ENCODE measurements at regions not wholly inside any gene's neighbourhood (a gene's known extent, or its start where the extent isn't known, plus 50 kb on each side); places are given as distances from the start of the nearest gene placed in this dataset.

DNA sequence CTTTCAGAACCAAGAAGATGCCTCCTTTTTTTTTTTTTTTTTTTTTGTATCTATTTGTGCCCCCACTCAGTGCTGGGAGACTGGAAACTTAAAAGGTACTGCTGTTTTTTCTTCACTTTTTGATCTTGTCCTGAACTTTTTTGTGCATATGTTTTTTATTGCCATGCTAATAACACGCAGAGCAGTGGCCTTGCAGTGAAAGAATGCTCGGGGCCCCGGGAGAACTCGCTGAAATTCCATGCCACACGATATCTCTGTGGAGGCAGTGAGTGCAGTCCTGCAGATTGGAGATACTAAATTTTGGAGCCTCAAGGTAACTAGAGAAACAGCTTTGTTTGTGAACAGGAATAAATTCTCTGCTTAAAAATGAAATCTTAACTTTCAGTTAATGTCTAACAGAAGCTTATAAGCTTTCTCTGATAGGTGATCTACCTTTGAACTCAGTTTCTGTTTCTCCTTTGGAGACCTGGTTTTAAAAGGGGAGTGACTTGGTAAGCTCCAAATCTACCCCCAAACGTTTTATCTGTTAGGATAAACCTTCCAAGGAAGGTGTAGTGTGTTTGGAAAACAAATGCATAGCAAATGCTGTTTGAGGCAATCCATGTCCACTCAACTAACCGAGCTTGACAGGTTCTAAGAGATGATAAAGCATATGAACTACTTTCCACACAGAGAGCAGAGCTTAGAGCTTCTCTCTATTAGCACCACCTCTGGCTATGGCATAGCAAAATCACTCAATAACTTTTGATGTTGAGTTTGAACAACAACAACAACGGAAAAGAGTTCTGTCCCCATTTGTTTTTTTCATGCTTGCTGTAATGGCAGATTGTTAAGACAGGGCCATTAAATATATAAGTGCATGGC lies 113.7 kb upstream of the PLXNA2 start:
- no peak for DNase-seq (ENCODE audit: low read depth)
- H3K4me3 ChIP-seq (ENCODE audit: low read depth, low read length) = no peak overlapping the region
- in situ Hi-C loops (cut with HindIII; ENCODE audit: low sequenced_read_pairs) = no loop called here
- TF ChIP-seq, protein P1, sequence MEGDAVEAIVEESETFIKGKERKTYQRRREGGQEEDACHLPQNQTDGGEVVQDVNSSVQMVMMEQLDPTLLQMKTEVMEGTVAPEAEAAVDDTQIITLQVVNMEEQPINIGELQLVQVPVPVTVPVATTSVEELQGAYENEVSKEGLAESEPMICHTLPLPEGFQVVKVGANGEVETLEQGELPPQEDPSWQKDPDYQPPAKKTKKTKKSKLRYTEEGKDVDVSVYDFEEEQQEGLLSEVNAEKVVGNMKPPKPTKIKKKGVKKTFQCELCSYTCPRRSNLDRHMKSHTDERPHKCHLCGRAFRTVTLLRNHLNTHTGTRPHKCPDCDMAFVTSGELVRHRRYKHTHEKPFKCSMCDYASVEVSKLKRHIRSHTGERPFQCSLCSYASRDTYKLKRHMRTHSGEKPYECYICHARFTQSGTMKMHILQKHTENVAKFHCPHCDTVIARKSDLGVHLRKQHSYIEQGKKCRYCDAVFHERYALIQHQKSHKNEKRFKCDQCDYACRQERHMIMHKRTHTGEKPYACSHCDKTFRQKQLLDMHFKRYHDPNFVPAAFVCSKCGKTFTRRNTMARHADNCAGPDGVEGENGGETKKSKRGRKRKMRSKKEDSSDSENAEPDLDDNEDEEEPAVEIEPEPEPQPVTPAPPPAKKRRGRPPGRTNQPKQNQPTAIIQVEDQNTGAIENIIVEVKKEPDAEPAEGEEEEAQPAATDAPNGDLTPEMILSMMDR (IDR thresholded peaks at IDR 0.05; ENCODE audit: low read depth, low read length, missing control alignments) = no peak

DNA sequence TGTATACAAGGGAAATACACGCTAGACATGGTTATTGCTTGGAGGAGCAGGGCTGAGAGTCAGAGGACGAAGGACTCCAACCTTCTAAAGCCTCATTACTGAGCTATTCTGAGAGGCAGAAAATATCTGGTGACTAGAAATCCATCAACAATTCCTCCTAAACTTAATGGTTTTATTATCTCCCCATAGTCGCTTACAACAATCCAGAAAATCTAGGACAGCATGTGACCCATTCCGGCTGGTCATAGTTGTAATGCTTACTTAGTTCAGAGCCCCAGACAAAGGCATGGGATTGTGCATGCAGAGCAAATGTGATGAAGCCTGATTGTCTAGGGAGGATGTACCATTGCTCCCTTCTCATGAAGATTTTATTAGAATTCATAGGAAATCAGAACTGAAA lies 114.5 kb upstream of the PLXNA2 start:
- in situ Hi-C loops (cut with HindIII; ENCODE audit: low sequenced_read_pairs) = no loop called here
- TF ChIP-seq, protein P1 (IDR thresholded peaks at IDR 0.05; ENCODE audit: low read depth, low read length, missing control alignments) = no peak
- no peak overlapping the region for H3K4me3 ChIP-seq (ENCODE audit: low read depth, low read length)
- no peak for DNase-seq (ENCODE audit: low read depth)

DNA sequence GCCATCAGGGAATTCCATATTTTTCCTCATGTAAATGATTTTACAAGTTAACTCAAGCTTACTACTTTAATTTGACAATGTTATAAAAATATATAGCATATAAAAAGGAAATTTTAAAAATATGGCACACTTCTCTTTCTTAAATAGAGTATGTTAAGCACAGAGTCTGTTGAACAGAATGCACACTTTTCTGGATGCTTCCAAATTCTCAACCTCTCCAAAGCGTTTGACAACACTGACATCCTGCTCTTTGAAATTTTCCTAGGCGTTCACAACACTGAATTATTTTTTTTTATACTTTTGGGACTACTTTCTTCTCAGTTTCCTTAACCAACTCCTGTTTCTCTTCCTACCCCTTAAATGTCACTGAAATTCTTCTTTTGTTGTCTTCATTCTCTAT lies 117.8 kb upstream of the PLXNA2 start:
- no peak for DNase-seq (ENCODE audit: low read depth)
- TF ChIP-seq, protein P1 (IDR thresholded peaks at IDR 0.05; ENCODE audit: low read depth, low read length, missing control alignments) = no peak
- in situ Hi-C loops (cut with HindIII; ENCODE audit: low sequenced_read_pairs) = no loop called here

DNA sequence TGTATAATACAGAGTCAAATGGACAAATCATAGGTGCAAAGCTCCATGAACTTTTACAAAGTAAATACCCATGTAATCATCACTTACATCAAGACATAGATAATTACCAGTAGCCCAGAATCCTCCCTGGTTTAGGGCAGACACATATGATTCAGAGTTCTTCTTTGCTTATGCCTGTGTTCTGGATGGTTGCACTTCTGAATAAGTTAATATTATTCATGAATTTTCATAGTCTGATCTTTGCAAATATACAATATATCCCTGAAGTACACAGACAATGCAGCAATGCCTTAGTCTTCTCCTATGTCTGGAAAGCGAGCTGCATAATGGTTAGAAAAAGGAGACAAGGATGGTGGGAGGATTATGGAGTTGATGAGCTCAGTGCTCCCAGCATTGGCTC lies 122.4 kb upstream of the PLXNA2 start:
- DNase-seq (ENCODE audit: low read depth) = no peak
- in situ Hi-C loops (cut with HindIII; ENCODE audit: low sequenced_read_pairs) = no loop called here
- TF ChIP-seq, protein P1 (IDR thresholded peaks at IDR 0.05; ENCODE audit: low read depth, low read length, missing control alignments) = no peak
- no peak overlapping the region for H3K4me3 ChIP-seq (ENCODE audit: low read depth, low read length)

More for the DNA sequence above, 117.8 kb upstream of the PLXNA2 start:
- H3K4me3 ChIP-seq (ENCODE audit: low read depth, low read length) = no peak overlapping the region

DNA sequence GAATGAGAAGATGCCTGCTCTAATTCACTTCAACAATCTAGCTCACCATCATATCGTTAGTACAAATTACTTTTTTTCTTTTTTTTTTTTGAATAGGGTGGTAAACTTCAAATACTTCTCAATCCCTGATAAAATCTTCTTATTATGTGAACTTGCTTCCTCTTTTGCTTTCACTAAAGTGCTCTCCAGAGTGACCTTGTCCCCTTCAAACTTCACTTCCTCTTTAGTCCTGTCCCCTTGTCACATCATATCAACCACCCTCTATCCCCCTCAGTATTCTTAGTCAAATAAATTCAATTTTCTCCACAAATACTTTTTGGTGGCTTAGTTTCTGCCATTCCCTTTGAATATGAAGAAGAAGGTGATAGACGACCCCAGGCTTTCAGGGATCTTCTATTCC lies 124.9 kb upstream of the PLXNA2 start:
- in situ Hi-C loops (cut with HindIII; ENCODE audit: low sequenced_read_pairs) = no loop called here
- TF ChIP-seq, protein P1 (IDR thresholded peaks at IDR 0.05; ENCODE audit: low read depth, low read length, missing control alignments) = no peak

DNA sequence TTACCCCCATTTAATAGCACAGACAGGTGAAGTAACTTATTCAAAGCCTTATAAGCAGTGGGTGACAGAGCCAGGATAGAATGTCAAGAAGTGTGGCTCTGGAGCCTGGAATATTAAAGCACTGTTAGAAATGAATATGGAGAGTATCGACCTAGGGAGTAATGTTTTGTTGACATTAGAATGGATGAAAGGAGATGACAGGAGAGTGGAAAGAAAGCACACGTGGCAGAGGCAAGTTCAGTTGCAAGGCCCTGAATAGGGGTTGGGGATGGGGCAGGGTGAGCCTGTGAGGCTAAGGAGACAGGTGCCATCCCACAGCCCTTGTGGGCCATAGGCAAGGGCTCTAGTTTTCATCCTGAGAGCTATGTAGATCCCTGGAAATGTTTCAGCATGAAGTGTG lies 125.5 kb upstream of the PLXNA2 start:
- no peak for DNase-seq (ENCODE audit: low read depth)
- in situ Hi-C loops (cut with HindIII; ENCODE audit: low sequenced_read_pairs) = no loop called here
- TF ChIP-seq, protein P1 (IDR thresholded peaks at IDR 0.05; ENCODE audit: low read depth, low read length, missing control alignments) = no peak
- H3K4me3 ChIP-seq (ENCODE audit: low read depth, low read length) = no peak overlapping the region

More for the DNA sequence above, 124.9 kb upstream of the PLXNA2 start:
- no peak overlapping the region for H3K4me3 ChIP-seq (ENCODE audit: low read depth, low read length)
- DNase-seq (ENCODE audit: low read depth) = no peak

All from astrocyte of the cerebellum (primary cell).